ENCODE measurements at regions not wholly inside any gene's neighbourhood (a gene's known extent, or its start where the extent isn't known, plus 50 kb on each side); places are given as distances from the start of the nearest gene placed in this dataset.
A peak's percentile ranks its signal among the peaks of the same experiment; 100 is the strongest.

DNA sequence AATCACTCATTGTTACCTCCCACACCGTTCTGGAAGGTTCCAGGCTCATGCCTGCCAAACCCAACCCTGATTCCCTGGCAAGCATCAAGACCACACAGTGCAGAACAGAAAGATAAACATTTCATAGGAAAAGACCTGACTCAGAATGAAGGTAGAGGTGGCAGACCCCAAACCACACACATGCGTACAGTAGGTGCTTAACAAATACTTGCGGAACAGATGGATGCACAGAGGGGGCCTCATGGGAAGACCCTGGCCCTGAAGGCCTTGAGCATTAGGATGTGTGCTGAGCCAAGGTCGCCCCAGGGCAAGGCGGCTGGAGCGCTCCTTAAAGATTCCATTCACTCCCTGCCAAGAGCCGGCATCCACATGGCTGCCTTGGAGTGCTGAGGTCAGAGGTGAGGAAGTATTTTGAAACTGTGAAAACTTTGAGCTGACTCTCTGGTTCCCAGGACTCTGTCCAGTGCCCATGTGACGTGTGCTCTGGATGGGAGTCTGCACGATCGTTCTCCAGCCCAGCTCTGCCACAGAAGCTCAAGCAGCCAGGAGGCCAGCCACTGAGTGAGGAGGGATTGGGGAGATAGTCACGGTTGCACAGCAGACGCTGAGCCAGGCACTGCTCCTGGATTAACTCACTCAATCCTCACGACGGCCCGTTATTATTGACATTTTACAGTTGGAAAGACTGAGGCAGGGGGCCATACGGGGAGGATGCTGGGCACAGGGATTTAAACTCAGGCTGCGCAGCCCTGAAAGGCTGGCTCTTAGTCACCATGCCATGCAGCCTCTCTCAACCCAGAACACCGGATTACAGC lies 65.5 kb upstream of the AFDN start:
- TF ChIP-seq POLR2A (IDR thresholded peaks at IDR 0.05) (no peak), POLR2AphosphoS5 (IDR thresholded peaks at IDR 0.05) (peak; percentile 22 to 61 (median 60))
